GM12878 (cell line): ENCODE measurements at regions not wholly inside any gene's neighbourhood (a gene's known extent, or its start where the extent isn't known, plus 50 kb on each side); places are given as distances from the start of the nearest gene placed in this dataset.
"Not testable (repeated sequence)": the region's sequence is repeated elsewhere in the genome, so short reads cannot be mapped to it uniquely, and the experiment has no call there.

Experiments used
- ATAC-seq: fragments of 200-7000 bp; cut with Tn5 transposase; 3 replicates; pipeline ENCODE4 v1.9.1; 2020; ENCODE audit warnings: mild to moderate bottlenecking, moderate library complexity
- BruUV-seq: library from RNA; stranded (reverse); fragments of 400-500 nt; replicated peaks from 2 replicates; lab custom pipeline; 2021; lab: Mats Ljungman, UMichigan
- CTCF ChIA-PET: fragments of 300-600 bp; sonication (Branson Sonifier 250); formaldehyde crosslinking; extraction: SDS; loops from one replicate; lab custom pipeline; 2021; ENCODE audit warnings: inconsistent platforms; lab: Yijun Ruan, JAX
- POLR2A ChIA-PET: fragments of 350-600 bp; formaldehyde crosslinking; extraction: SDS; loops from one replicate; lab custom pipeline; 2021; ENCODE audit warnings: inconsistent platforms; lab: Charles Lee
- RAD21 ChIA-PET: fragments of 300-600 bp; sonication (Branson Sonifier 250); formaldehyde crosslinking; loops from one replicate; lab custom pipeline; 2023; ENCODE audit warnings: antibody characterized with exemption; ENCODE audit not compliant: unreplicated experiment; lab: Charles Lee
- SMC1A ChIA-PET: fragments of 300-600 bp; sonication (Branson Sonifier 250); formaldehyde crosslinking; loops from one replicate; lab custom pipeline; 2023; ENCODE audit not compliant: unreplicated experiment, uncharacterized antibody; lab: Charles Lee
- DNase-seq: peaks from one replicate; pipeline ENCODE4 v3.0.0-alpha.2; 2011; ENCODE audit warnings: low read depth, low spot score
- FAIRE-seq: peaks from 3 replicates; lab custom pipeline; 2011; peaks lifted over from hg19 to GRCh38; lab: Jason Lieb, UNC
- H2AFZ ChIP-seq: 2 replicates; pipeline ENCODE4 v1.6.0; 2011; ENCODE audit warnings: low read depth, low read length, control low read depth; ENCODE audit not compliant: control insufficient read depth
- H3K27ac ChIP-seq: 2 replicates; pipeline ENCODE4 v1.5.1; 2011; ENCODE audit warnings: control low read depth; ENCODE audit not compliant: control insufficient read depth, insufficient read depth
- H3K27me3 ChIP-seq, 2 experiments: replicated peaks in 1 of 2; 2 replicates each; pipeline versions ENCODE4 v1.6.0 to v1.6.1; 2011; ENCODE audit warnings: low read length in 1 of 2; ENCODE audit not compliant: control insufficient read depth in 2 of 2, insufficient read depth in 2 of 2
- H3K36me3 ChIP-seq, 2 experiments: 2 replicates each; pipeline ENCODE4 v1.5.1; 2011; ENCODE audit warnings: low read length in 1 of 2; ENCODE audit not compliant: control insufficient read depth in 2 of 2, insufficient read depth in 2 of 2
- H3K4me1 ChIP-seq: 2 replicates; pipeline ENCODE4 v1.6.1; 2011; ENCODE audit warnings: mild to moderate bottlenecking, low read length, moderate library complexity, mixed read lengths; ENCODE audit not compliant: control insufficient read depth, insufficient read depth
- H3K4me2 ChIP-seq: 2 replicates; pipeline ENCODE4 v1.6.0; 2011; ENCODE audit warnings: control low read depth; ENCODE audit not compliant: control insufficient read depth, insufficient read depth
- H3K4me3 ChIP-seq: fragments of 200-600 bp; sonication (generic); 2 replicates; pipeline ENCODE4 v1.5.1; 2016
- H3K79me2 ChIP-seq: 2 replicates; pipeline ENCODE4 v1.6.0; 2011; ENCODE audit warnings: low read length; ENCODE audit not compliant: control insufficient read depth, insufficient read depth
- H3K9ac ChIP-seq: 2 replicates; pipeline ENCODE4 v1.8.0; 2011; ENCODE audit warnings: low read length, control low read depth, mixed read lengths; ENCODE audit not compliant: control insufficient read depth, insufficient read depth
- H3K9me3 ChIP-seq: replicated peaks from 3 replicates; pipeline ENCODE4 v1.5.1; 2011; ENCODE audit warnings: mild to moderate bottlenecking, low read length; ENCODE audit not compliant: control insufficient read depth, insufficient read depth
- H4K20me1 ChIP-seq: 2 replicates; pipeline ENCODE4 v1.6.0; 2011; ENCODE audit not compliant: control insufficient read depth, insufficient read depth
- ASH2L ChIP-seq: fragments of 300-600, 200-600 bp; sonication (generic); IDR thresholded peaks from 2 replicates; pipeline ENCODE4 v1.6.1; 2017; ENCODE audit warnings: low read depth, mild to moderate bottlenecking, borderline replicate concordance
- EP300 ChIP-seq, 2 experiments: fragments of 150-350 bp in 1 of 2; IDR thresholded peaks; 2 replicates each; pipeline ENCODE4 v1.6.1; 2011 to 2012; ENCODE audit warnings: low read depth in 2 of 2, low read length in 2 of 2, borderline replicate concordance in 1 of 2, improper control_type of control experiment in 1 of 2, inconsistent platforms in 1 of 2; ENCODE audit not compliant: control insufficient read depth in 1 of 2
- JUNB ChIP-seq: IDR thresholded peaks from 2 replicates; pipeline ENCODE4 v1.6.1; 2016; ENCODE audit warnings: antibody characterized with exemption, mild to moderate bottlenecking
- JUND ChIP-seq: IDR thresholded peaks from 2 replicates; pipeline ENCODE4 v1.6.1; 2012; ENCODE audit warnings: low read depth, mild to moderate bottlenecking, low read length, improper control_type of control experiment, moderate library complexity
- RFX5 ChIP-seq: IDR thresholded peaks from 2 replicates; pipeline ENCODE4 v1.6.1; 2011; ENCODE audit warnings: low read depth, low read length, improper control_type of control experiment
- SMARCA5 ChIP-seq: fragments of 450-650 bp; IDR thresholded peaks from 2 replicates; pipeline ENCODE4 v1.6.1; 2017; ENCODE audit warnings: mild to moderate bottlenecking
- TARDBP ChIP-seq: IDR thresholded peaks from 2 replicates; pipeline ENCODE4 v1.6.1; 2016; ENCODE audit warnings: borderline replicate concordance
- TBL1XR1 ChIP-seq: IDR thresholded peaks from 2 replicates; pipeline ENCODE4 v1.6.1; 2012; ENCODE audit warnings: low read depth, low read length, improper control_type of control experiment
- WGBS: methylation state at CpG from one replicate; pipeline ENCODE4 v1.1.6; 2016; ENCODE audit warnings: low lambda C conversion rate; ENCODE audit not compliant: insufficient replicate concordance, insufficient coverage; ENCODE audit errors: missing lambda C conversion rate; 5-methylcytosine and 5-hydroxymethylcytosine counted together
- in situ Hi-C: fragments of 300-500 bp; cut with MboI; formaldehyde crosslinking; loops from 9 replicates; pipeline ENCODE4 v1.14.3; 2018; ENCODE audit warnings: mixed read lengths
- intact Hi-C: fragments of 100-400 bp; cut with micrococcal nuclease; formaldehyde crosslinking; loops from one replicate; pipeline ENCODE4 v1.14.2; 2022; ENCODE audit not compliant: unreplicated experiment
- TF ChIP-seq, protein P1 (sequence below): fragments of 450-650 bp; conservative IDR thresholded peaks from 2 replicates; pipeline ENCODE4 v1.6.1; 2017; ENCODE audit warnings: mild to moderate bottlenecking, moderate library complexity
- TF ChIP-seq, protein P2 (sequence below): fragments of 450-650 bp; IDR thresholded peaks from 2 replicates; pipeline ENCODE4 v1.6.1; 2017; ENCODE audit warnings: mild to moderate bottlenecking, low read depth, inconsistent platforms; ENCODE audit not compliant: poor library complexity, severe bottlenecking
- TF ChIP-seq, protein P3 (sequence below): IDR thresholded peaks from 2 replicates; pipeline ENCODE4 v1.6.1; 2011; ENCODE audit warnings: borderline replicate concordance, low read depth, mild to moderate bottlenecking, moderate library complexity, low read length; ENCODE audit not compliant: insufficient read depth, poor library complexity, severe bottlenecking

DNA sequence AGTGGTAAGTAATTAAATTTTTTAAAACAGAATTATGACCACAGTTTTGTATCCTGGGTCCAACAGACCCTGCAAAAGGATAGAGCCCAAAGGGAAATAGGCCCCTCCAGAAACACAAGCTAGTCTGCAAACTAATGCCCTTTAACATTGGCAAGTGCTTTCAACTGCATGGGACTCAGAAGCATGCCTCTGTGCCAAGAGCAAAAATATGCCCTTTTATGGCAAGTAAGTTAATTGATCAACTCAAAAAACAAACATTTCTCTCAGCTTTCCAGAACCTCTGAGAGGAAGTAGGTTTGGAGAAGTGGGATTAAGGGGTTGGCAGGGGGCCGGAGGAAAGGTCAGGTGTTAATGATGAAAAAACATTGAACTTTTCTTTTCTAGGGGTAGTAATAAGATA lies 186.6 kb upstream of the PRSS1 start:
- Histone ChIP-seq H4K20me1 (no peaks in the 10 kb centered on the region), H3K9me3 (no peaks in the 10 kb centered on the region), H3K4me3 (no peak overlapping the region), H3K27me3 (peaks cover 0 to 3% of the 10 kb centered on the region in 2 experiments; a peak in 2 of 4 replicates), H3K36me3 (no peaks in the 10 kb centered on the region), H3K4me1 (no peaks in the 10 kb centered on the region), H3K79me2 (no peaks in the 10 kb centered on the region), H2AFZ (no peak overlapping the region), H3K9ac (no peak overlapping the region), H3K27ac (no peak overlapping the region), H3K4me2 (no peak overlapping the region)
- FAIRE-seq (no peak), DNase-seq (no peak), ATAC-seq (no peak)
- in situ Hi-C loops, result no loop called here
- TF ChIP-seq, protein P1, sequence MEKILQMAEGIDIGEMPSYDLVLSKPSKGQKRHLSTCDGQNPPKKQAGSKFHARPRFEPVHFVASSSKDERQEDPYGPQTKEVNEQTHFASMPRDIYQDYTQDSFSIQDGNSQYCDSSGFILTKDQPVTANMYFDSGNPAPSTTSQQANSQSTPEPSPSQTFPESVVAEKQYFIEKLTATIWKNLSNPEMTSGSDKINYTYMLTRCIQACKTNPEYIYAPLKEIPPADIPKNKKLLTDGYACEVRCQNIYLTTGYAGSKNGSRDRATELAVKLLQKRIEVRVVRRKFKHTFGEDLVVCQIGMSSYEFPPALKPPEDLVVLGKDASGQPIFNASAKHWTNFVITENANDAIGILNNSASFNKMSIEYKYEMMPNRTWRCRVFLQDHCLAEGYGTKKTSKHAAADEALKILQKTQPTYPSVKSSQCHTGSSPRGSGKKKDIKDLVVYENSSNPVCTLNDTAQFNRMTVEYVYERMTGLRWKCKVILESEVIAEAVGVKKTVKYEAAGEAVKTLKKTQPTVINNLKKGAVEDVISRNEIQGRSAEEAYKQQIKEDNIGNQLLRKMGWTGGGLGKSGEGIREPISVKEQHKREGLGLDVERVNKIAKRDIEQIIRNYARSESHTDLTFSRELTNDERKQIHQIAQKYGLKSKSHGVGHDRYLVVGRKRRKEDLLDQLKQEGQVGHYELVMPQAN, result no peak
- TF ChIP-seq, protein P2, sequence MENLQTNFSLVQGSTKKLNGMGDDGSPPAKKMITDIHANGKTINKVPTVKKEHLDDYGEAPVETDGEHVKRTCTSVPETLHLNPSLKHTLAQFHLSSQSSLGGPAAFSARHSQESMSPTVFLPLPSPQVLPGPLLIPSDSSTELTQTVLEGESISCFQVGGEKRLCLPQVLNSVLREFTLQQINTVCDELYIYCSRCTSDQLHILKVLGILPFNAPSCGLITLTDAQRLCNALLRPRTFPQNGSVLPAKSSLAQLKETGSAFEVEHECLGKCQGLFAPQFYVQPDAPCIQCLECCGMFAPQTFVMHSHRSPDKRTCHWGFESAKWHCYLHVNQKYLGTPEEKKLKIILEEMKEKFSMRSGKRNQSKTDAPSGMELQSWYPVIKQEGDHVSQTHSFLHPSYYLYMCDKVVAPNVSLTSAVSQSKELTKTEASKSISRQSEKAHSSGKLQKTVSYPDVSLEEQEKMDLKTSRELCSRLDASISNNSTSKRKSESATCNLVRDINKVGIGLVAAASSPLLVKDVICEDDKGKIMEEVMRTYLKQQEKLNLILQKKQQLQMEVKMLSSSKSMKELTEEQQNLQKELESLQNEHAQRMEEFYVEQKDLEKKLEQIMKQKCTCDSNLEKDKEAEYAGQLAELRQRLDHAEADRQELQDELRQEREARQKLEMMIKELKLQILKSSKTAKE, result no peak
- TF ChIP-seq, protein P3, sequence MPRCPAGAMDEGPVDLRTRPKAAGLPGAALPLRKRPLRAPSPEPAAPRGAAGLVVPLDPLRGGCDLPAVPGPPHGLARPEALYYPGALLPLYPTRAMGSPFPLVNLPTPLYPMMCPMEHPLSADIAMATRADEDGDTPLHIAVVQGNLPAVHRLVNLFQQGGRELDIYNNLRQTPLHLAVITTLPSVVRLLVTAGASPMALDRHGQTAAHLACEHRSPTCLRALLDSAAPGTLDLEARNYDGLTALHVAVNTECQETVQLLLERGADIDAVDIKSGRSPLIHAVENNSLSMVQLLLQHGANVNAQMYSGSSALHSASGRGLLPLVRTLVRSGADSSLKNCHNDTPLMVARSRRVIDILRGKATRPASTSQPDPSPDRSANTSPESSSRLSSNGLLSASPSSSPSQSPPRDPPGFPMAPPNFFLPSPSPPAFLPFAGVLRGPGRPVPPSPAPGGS, result no peak
- TF ChIP-seq ASH2L, result no peak
- TF ChIP-seq TBL1XR1, result no peak
- TF ChIP-seq RFX5, result no peak
- TF ChIP-seq EP300 (IDR thresholded peaks at IDR 0.05; ENCODE audit: borderline replicate concordance in 1 of 2, control insufficient read depth in 1 of 2, low read depth in 2 of 2, low read length in 2 of 2), result no peak
- TF ChIP-seq JUND, result no peak
- no peak for TF ChIP-seq SMARCA5
- no peak for TF ChIP-seq TARDBP
- no peak for TF ChIP-seq JUNB
- intact Hi-C loops, result no loop called here
- CTCF ChIA-PET, result interaction anchor here (0.8 to 6.7 kb wide), 3 partner anchors 20 to 46 kb away, joined by 3 to 165 read pairs (median 9); no protein-coding TSS in a partner anchor
- WGBS, result 0% methylated on average over 1 of the region's 1 CpG
- POLR2A ChIA-PET, result no interaction called here
- SMC1A ChIA-PET, result interaction anchor here (1.0 to 1.7 kb wide), 6 partner anchors 9 to 25 kb away, joined by 3 to 6 read pairs (median 4); no protein-coding TSS in a partner anchor
- RAD21 ChIA-PET, result interaction anchor here (0.9 kb wide), 1 partner anchor 23 kb away, joined by 4 read pairs; no protein-coding TSS in a partner anchor
- BruUV-seq, result no TSS peak

DNA sequence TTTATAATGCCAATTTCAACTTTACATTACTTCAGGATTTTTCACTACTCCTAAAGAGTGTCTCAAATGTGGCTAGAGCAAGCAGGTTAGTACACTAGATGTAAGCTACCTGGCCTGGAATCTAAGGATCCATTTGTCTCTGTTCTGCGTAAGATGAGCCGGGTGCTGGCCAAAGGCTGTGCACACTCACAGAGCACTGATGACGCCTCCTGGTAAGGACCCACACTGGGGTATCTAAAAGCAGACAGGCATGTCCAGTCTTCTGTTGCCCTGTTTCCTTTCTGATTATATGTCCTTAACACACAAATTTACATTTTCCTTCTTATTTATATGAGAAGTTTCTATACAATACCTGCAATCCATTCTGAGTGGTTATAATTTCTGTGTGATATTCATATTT lies 187.9 kb upstream of the PRSS1 start:
- H3K4me1 ChIP-seq, H3K79me2 ChIP-seq, H3K27ac ChIP-seq, H2AFZ ChIP-seq, intact Hi-C loops, H3K4me3 ChIP-seq, DNase-seq, ATAC-seq, H3K9me3 ChIP-seq, POLR2A ChIA-PET, H3K27me3 ChIP-seq, in situ Hi-C loops, H3K4me2 ChIP-seq, BruUV-seq, H3K36me3 ChIP-seq, H3K9ac ChIP-seq, H4K20me1 ChIP-seq, FAIRE-seq: not testable (repeated sequence)
- ChIA-PET CTCF (interaction anchor here (0.7 to 6.7 kb wide), 4 partner anchors 9 to 552 kb away, joined by 3 to 165 read pairs (median 3); no protein-coding TSS in a partner anchor), SMC1A (interaction anchor here (1.5 to 1.7 kb wide), 2 partner anchors 10 to 26 kb away, joined by 4 to 5 read pairs; no protein-coding TSS in a partner anchor), RAD21 (interaction anchor here (1.3 kb wide), 1 partner anchor 24 kb away, joined by 6 read pairs; no protein-coding TSS in a partner anchor)
- WGBS, result 76% methylated on average over 3 of the region's 3 CpGs
